GM13976 (cell line): ENCODE measurements at regions not wholly inside any gene's neighbourhood (a gene's known extent, or its start where the extent isn't known, plus 50 kb on each side); places are given as distances from the start of the nearest gene placed in this dataset.

ENCODE experiments used
- DNase-seq: peaks from one replicate; pipeline ENCODE4 v3.0.0; 2012; ENCODE audit warnings: low spot score
- in situ Hi-C: fragments of 300-500 bp; cut with MboI; formaldehyde crosslinking; loops from one replicate; pipeline ENCODE4 v1.12.0; 2022; ENCODE audit warnings: low sequenced_read_pairs, mixed read lengths, inconsistent platforms; ENCODE audit not compliant: unreplicated experiment
- TF ChIP-seq, protein P1 (sequence below): IDR thresholded peaks from 2 replicates; pipeline ENCODE4 v1.5.1; 2012; ENCODE audit warnings: borderline replicate concordance, mild to moderate bottlenecking; ENCODE audit not compliant: insufficient read depth; ENCODE audit errors: extremely low read depth, missing control alignments, control extremely low read depth

DNA sequence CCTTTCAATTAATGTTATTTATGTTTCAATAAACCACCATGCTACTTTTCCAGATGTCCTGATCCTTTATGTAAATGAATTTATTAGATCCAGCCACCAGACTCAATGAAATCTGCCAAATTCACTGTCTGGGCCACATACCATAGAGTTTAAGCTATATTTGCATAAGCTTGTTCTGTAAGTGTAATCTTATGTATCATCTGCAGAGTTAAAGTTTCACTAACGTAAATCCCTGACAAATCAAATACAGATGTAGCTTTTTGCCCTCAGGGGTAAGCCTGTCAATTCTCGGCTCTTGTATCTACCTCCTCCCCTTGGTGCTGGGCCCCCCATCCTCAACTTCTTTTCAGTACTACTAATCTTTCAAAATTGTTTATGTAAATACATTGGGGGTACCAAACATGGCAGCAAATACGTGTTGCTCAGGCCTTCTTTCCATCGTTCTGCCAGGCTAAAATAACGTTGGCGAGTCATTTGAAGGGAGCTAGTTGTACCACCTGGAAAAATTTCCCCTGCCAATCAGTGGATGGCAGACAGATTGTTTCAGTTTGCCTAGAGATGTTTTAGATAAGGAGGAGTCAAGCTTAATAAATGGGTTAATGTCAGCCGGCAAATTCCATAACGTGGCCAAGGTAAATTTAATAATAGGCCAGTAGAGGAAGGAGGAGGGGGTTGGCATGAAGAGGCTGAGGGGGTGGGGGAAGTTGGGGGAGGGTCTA lies 79.6 kb downstream of the RPS12 start:
- TF ChIP-seq, protein P1, sequence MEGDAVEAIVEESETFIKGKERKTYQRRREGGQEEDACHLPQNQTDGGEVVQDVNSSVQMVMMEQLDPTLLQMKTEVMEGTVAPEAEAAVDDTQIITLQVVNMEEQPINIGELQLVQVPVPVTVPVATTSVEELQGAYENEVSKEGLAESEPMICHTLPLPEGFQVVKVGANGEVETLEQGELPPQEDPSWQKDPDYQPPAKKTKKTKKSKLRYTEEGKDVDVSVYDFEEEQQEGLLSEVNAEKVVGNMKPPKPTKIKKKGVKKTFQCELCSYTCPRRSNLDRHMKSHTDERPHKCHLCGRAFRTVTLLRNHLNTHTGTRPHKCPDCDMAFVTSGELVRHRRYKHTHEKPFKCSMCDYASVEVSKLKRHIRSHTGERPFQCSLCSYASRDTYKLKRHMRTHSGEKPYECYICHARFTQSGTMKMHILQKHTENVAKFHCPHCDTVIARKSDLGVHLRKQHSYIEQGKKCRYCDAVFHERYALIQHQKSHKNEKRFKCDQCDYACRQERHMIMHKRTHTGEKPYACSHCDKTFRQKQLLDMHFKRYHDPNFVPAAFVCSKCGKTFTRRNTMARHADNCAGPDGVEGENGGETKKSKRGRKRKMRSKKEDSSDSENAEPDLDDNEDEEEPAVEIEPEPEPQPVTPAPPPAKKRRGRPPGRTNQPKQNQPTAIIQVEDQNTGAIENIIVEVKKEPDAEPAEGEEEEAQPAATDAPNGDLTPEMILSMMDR, result no peak
- DNase-seq, result no peak
- in situ Hi-C loops, result no loop called here

DNA sequence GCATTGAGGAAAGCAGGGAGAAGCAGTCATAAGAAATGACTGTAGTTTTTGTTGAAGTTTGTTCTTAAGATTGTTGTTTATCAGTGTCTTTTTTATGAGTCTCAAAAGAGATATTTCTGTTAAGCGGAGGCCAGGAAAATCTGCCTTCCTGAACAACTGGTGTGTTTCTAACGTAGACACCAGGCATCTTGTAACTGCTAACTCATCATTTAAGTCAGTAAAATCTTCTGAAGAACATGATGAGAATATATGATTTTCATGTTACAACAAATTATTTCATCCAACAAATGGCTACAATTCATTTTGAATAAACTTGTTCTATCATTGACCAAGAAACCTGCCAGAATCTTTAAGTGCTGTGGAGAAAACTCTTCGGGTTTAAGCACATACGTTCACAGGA lies 84.0 kb downstream of the RPS12 start:
- in situ Hi-C loops, result no loop called here
- TF ChIP-seq, protein P1, result no peak
- DNase-seq, result no peak

DNA sequence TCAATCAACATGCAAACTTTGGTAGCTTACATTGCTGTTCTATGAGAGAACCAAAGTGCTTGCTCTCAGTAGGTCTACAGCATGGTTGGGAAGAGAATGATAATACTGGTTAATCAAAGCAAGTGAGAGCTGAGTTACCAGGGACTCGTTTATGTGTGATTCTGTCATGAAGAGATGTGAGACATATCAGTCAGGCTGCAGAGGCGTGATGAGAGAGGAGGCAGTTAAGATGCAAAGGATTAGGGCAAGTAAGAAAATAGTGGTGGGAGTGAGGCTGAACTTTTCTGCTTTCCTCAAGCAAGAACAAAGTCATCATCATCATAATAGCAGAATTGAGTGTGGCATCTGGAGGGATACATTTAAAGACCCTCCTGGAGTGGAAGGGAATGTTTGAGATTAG lies 86.5 kb downstream of the RPS12 start:
- no peak for DNase-seq
- TF ChIP-seq, protein P1, result no peak
- in situ Hi-C loops, result no loop called here

DNA sequence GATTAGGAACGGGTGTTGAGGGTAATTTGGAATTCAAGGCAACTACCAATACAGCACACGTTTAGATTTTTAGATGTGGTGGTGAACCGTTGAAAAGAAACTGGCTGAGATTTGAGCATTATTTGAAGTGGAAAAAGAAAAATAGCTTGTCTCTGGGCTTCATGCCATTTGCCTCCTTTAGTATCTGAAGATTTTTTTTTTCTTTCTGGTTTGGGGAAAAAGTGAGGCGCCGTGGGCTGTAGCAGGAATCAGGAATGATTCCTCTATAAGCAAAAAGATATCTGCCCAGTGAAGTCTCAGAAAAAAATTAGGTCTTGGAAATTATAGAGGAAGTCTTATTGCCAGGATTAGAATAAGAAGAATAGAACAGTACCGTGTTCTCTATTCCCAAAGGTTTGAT lies 88.5 kb downstream of the RPS12 start:
- DNase-seq, result no peak
- TF ChIP-seq, protein P1, result no peak
- in situ Hi-C loops, result no loop called here

DNA sequence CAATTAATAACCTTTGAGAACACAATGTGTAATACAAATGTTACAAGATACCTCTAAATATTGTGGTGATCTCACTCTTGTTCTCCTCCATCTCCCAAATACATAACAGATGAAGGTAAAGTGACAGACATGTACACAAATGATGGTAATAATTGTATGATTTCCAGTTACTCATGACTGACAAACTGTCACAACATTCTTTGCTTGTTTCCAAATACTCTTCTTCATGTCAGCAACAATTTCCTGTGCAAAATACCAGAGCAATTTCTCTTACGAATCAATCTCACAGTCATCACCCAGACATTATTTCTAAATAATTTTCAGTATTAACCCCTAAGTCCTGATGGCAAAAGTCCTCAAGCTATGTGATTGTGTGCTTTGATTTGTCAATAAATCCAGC lies 92.9 kb downstream of the RPS12 start:
- TF ChIP-seq, protein P1, result no peak
- in situ Hi-C loops, result no loop called here
- no peak for DNase-seq

DNA sequence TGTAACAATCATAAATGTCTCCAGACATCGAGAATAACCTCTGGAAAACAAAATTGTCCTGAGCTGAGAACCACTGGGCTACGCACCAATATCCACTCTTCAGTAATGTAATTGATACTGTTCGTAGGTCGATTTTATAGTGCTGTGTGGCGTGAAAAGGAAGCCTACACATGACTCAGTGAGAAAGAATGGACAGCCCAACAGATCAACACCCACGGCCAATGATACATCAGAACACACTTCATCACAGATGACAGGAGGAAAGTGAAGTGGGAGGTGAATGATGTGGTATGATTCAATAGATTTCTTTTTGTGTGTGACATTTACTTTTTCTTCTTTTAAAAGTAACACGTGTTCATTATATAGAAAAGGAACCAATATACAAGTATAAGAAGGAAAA lies 93.5 kb downstream of the RPS12 start:
- DNase-seq, result no peak

More for the DNA sequence above, 93.5 kb downstream of the RPS12 start:
- TF ChIP-seq, protein P1, result no peak
- in situ Hi-C loops, result no loop called here
